OCI-LY3 (cell line): ENCODE measurements at regions not wholly inside any gene's neighbourhood (a gene's known extent, or its start where the extent isn't known, plus 50 kb on each side); places are given as distances from the start of the nearest gene placed in this dataset.
"Not testable (repeated sequence)": the region's sequence is repeated elsewhere in the genome, so short reads cannot be mapped to it uniquely, and the experiment has no call there.

Experiments used
- H2AFZ ChIP-seq: fragments of 200-600, 300-600 bp; shearing (Covaris generic); 2 replicates; pipeline ENCODE4 v1.6.0; 2014; ENCODE audit warnings: antibody characterized with exemption, low read depth, low read length
- H3K27ac ChIP-seq: fragments of 200-600, 300-600 bp; sonication (generic); 2 replicates; pipeline ENCODE4 v1.5.1; 2014; ENCODE audit warnings: mild to moderate bottlenecking, low read length, moderate library complexity, mixed read lengths
- H3K27me3 ChIP-seq: fragments of 200-600, 300-600 bp; sonication (generic); 2 replicates; pipeline ENCODE4 v1.6.1; 2014; ENCODE audit warnings: low read depth, low read length, mixed read lengths
- H3K36me3 ChIP-seq: fragments of 200-600, 300-600 bp; sonication (generic); replicated peaks from 2 replicates; pipeline ENCODE3; 2014; ENCODE audit warnings: low read depth, low read length, mixed read lengths
- H3K4me1 ChIP-seq: fragments of 300-600, 200-600 bp; sonication (generic); 2 replicates; pipeline ENCODE4 v1.6.1; 2014; ENCODE audit warnings: low read length, mixed read lengths
- H3K4me2 ChIP-seq: fragments of 200-600, 300-600 bp; sonication (generic); 2 replicates; pipeline ENCODE4 v1.6.1; 2014; ENCODE audit warnings: low read length, mixed read lengths
- H3K4me3 ChIP-seq: fragments of 300-600, 200-600 bp; sonication (generic); 2 replicates; pipeline ENCODE4 v1.5.1; 2014; ENCODE audit warnings: antibody characterized with exemption, mild to moderate bottlenecking, low read length, moderate library complexity
- H3K79me2 ChIP-seq: fragments of 300-600, 200-600 bp; shearing (Covaris generic); 2 replicates; pipeline ENCODE4 v1.6.1; 2014; ENCODE audit warnings: mild to moderate bottlenecking, low read length, mixed read lengths
- H3K9ac ChIP-seq: fragments of 300-600, 200-600 bp; shearing (Covaris generic); 2 replicates; pipeline ENCODE4 v1.6.0; 2014; ENCODE audit warnings: mild to moderate bottlenecking, low read length, moderate library complexity
- H3K9me3 ChIP-seq: fragments of 200-600, 300-600 bp; shearing (Covaris generic); 2 replicates; pipeline ENCODE4 v1.6.1; 2014; ENCODE audit warnings: low read length, mixed read lengths; ENCODE audit not compliant: insufficient read depth
- H4K20me1 ChIP-seq: fragments of 200-600, 300-600 bp; sonication (generic); 2 replicates; pipeline ENCODE4 v1.6.1; 2016; ENCODE audit warnings: low read length, mixed read lengths; ENCODE audit not compliant: insufficient read depth
- EZH2phosphoT487 ChIP-seq: fragments of 200-600 bp; shearing (Covaris generic); IDR thresholded peaks from 2 replicates; pipeline ENCODE4 v1.6.1; 2018; ENCODE audit warnings: antibody characterized with exemption, mixed run types, low read depth
- TF ChIP-seq, protein P1 (sequence below): fragments of 200-600, 300-600 bp; sonication (generic); IDR thresholded peaks from 2 replicates; pipeline ENCODE4 v1.5.1; 2014; ENCODE audit warnings: antibody characterized with exemption, low read length, low read depth

DNA sequence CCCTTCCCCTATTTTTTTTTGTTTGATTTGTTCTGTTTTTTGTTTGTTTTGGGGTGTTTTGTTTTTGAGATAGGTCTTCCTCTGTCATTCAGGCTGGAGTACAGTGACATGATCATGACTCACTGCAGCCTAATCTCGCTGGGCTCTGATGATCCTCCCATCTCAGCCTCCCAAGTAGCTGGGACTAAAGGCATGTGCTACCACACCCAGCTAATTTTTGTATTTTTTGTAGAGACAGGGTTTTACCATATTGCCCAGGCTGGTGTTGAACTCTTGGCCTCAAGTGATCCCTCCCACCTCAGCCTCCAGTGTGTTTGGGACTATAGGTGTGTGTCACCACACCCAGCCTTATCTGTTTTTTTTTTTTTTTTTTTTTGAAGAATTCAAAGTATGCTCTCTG is 605.4 kb downstream of the DNAH5 start:
- H3K9ac ChIP-seq: no peak overlapping the region
- no peaks in the 10 kb centered on the region for H3K79me2 ChIP-seq
- no peak overlapping the region for H3K4me2 ChIP-seq
- H3K36me3 ChIP-seq: no peaks in the 10 kb centered on the region
- H3K27me3 ChIP-seq: no peaks in the 10 kb centered on the region
- H3K4me3 ChIP-seq: no peak overlapping the region
- H2AFZ ChIP-seq: no peak overlapping the region
- no peaks in the 10 kb centered on the region for H3K4me1 ChIP-seq
- no peak for TF ChIP-seq EZH2phosphoT487
- TF ChIP-seq, protein P1, sequence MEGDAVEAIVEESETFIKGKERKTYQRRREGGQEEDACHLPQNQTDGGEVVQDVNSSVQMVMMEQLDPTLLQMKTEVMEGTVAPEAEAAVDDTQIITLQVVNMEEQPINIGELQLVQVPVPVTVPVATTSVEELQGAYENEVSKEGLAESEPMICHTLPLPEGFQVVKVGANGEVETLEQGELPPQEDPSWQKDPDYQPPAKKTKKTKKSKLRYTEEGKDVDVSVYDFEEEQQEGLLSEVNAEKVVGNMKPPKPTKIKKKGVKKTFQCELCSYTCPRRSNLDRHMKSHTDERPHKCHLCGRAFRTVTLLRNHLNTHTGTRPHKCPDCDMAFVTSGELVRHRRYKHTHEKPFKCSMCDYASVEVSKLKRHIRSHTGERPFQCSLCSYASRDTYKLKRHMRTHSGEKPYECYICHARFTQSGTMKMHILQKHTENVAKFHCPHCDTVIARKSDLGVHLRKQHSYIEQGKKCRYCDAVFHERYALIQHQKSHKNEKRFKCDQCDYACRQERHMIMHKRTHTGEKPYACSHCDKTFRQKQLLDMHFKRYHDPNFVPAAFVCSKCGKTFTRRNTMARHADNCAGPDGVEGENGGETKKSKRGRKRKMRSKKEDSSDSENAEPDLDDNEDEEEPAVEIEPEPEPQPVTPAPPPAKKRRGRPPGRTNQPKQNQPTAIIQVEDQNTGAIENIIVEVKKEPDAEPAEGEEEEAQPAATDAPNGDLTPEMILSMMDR: no peak
- no peak overlapping the region for H3K27ac ChIP-seq
- H4K20me1 ChIP-seq: no peaks in the 10 kb centered on the region
- no peaks in the 10 kb centered on the region for H3K9me3 ChIP-seq

DNA sequence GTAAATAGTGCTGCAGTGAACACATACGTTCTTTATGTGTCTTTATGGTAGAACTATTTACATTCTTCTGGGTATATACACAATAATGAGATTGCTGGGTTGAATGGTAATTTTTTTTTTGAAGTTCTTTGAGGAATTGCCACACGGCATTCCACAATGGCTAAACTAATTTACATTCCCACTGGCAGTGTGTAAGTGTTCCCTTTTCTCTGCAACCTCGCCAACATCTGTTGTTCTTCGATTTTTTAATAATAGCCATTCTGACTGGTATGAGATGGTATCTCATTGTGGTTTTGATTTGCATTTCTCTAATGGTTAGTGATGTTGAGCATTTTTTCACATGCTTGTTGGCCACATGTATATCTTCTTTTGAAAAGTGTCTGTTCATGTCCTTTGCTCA is 609.5 kb downstream of the DNAH5 start:
- not testable (repeated sequence) for H3K27me3 ChIP-seq, H2AFZ ChIP-seq, H4K20me1 ChIP-seq, H3K9me3 ChIP-seq, H3K27ac ChIP-seq, H3K9ac ChIP-seq, H3K4me2 ChIP-seq, H3K79me2 ChIP-seq, H3K4me3 ChIP-seq, H3K4me1 ChIP-seq, H3K36me3 ChIP-seq

DNA sequence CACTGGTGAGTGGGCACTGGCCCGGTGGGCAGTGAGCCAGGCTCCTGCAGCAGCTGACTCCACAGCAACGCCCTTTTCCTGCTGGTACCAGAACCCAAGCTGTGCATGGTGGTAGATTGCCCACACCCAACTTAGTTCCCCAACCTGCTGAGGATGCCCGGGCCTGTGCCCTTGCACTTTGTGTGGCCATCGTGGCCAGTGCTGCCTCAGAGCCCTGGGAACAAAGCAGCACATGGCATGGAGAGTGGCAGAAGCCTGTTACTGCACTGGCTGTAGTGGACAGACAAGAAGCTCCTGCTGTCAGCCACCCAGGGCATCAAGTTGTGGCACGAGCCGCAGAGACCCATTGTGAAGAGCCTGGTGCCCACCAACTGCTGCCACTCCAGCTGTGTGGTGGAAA is 612.9 kb downstream of the DNAH5 start:
- Histone ChIP-seq H3K4me2 (no peak overlapping the region), H3K27me3 (no peaks in the 10 kb centered on the region), H3K27ac (no peak overlapping the region), H4K20me1 (no peaks in the 10 kb centered on the region), H3K79me2 (no peaks in the 10 kb centered on the region), H3K4me3 (no peak overlapping the region), H3K36me3 (no peaks in the 10 kb centered on the region), H3K4me1 (no peaks in the 10 kb centered on the region), H3K9me3 (no peaks in the 10 kb centered on the region), H2AFZ (no peak overlapping the region), H3K9ac (no peak overlapping the region)
- TF ChIP-seq, protein P1: no peak
- no peak for TF ChIP-seq EZH2phosphoT487

DNA sequence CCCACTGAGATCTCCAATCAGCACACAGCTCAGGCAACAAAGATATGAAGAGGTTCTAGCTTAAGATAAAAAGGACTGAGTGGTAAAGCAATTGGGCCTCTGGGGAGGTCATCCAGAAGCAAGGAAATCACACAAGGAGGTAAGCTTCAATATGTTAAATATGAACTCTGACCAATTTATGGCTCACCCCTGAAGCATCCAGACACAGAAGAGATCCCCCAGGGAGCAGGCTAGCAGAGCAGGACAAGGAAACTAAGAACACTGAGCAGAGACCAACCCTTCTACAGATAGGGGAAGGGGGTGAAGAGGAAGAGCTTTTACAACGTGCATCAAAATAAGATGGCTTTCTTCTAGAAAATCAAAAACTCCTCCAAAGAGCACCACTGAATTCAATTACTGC is 616.2 kb downstream of the DNAH5 start:
- Histone ChIP-seq H3K9me3 (no peaks in the 10 kb centered on the region), H3K4me3 (no peak overlapping the region), H3K4me1 (no peaks in the 10 kb centered on the region), H3K27ac (no peak overlapping the region), H3K79me2 (no peaks in the 10 kb centered on the region), H3K4me2 (no peak overlapping the region), H3K36me3 (no peaks in the 10 kb centered on the region), H2AFZ (no peak overlapping the region), H3K9ac (no peak overlapping the region), H3K27me3 (no peaks in the 10 kb centered on the region), H4K20me1 (no peaks in the 10 kb centered on the region)
- TF ChIP-seq, protein P1: no peak
- no peak for TF ChIP-seq EZH2phosphoT487

DNA sequence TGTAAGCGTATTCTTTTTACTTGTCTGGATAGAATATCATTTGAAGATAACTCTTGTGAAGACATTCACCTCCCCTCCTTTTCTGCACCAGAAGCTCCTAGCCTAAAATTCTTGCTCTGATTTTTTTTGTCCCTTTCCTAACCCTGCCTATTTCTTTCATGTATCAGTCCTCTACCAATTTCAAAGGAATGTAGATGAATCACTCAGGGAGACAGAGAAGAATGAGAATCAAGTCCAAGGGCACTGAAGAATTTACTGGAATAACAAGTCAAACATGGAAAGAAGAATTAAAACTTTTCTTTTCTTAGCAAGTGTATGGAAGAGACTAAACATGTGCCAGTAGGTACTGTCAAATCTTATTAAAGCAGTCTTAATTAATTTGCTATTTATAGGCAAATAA is 618.7 kb downstream of the DNAH5 start:
- no peaks in the 10 kb centered on the region for H3K27me3 ChIP-seq

More for the DNA sequence above, 618.7 kb downstream of the DNAH5 start:
- no peak overlapping the region for H3K9ac ChIP-seq
- H3K79me2 ChIP-seq: no peaks in the 10 kb centered on the region
- TF ChIP-seq, protein P1: no peak
- no peak for TF ChIP-seq EZH2phosphoT487
- no peak overlapping the region for H3K4me2 ChIP-seq
- no peak overlapping the region for H2AFZ ChIP-seq
- H3K36me3 ChIP-seq: no peaks in the 10 kb centered on the region
- no peaks in the 10 kb centered on the region for H3K4me1 ChIP-seq
- H4K20me1 ChIP-seq: no peaks in the 10 kb centered on the region
- no peak overlapping the region for H3K4me3 ChIP-seq
- H3K9me3 ChIP-seq: no peaks in the 10 kb centered on the region
- no peak overlapping the region for H3K27ac ChIP-seq
